ENCODE measurements at regions not wholly inside any gene's neighbourhood (a gene's known extent, or its start where the extent isn't known, plus 50 kb on each side); places are given as distances from the start of the nearest gene placed in this dataset.

- Histone ChIP-seq H3K36me3 (ENCODE audit: low read depth) (no peaks in the 10 kb centered on the region), H3K27me3 (replicated peaks; ENCODE audit: insufficient read depth) (no peaks in the 10 kb centered on the region), H3K9me2 (ENCODE audit: insufficient read depth) (no peaks in the 10 kb centered on the region), H2AFZ (no peak overlapping the region), H3K27ac (no peak overlapping the region), H3K9ac (no peak overlapping the region), H3K4me1 (ENCODE audit: insufficient read depth) (no peaks in the 10 kb centered on the region), H3K4me3 (no peak overlapping the region), H3K9me3 (ENCODE audit: low read depth) (no peaks in the 10 kb centered on the region), H3K4me2 (ENCODE audit: unreplicated experiment) (no peak overlapping the region), H3K79me2 (ENCODE audit: insufficient read depth) (no peaks in the 10 kb centered on the region), H4K20me1 (ENCODE audit: insufficient read depth) (no peaks in the 10 kb centered on the region), H3F3A (ENCODE audit: insufficient read depth) (no peaks in the 10 kb centered on the region)
- in situ Hi-C loops (cut with MboI): no loop called here
- 3 to 7% methylated on average over 37 to 42 of the region's 59 CpGs for WGBS, 2 experiments (ENCODE audit: low coverage in 1 of 2, low lambda C conversion rate in 2 of 2, missing lambda C conversion rate in 2 of 2)
- DNase-seq: no peak
- TF ChIP-seq EZH2phosphoT487 (IDR thresholded peaks at IDR 0.05; ENCODE audit: insufficient read depth, low read depth) (no peak), EZH2 (IDR thresholded peaks at IDR 0.05; ENCODE audit: insufficient read depth, poor library complexity, severe bottlenecking) (no peak)
These were observed 921.4 kb upstream of the EEF2KMT start for GRCh38 chr16:6018848-6019489.

DNA sequence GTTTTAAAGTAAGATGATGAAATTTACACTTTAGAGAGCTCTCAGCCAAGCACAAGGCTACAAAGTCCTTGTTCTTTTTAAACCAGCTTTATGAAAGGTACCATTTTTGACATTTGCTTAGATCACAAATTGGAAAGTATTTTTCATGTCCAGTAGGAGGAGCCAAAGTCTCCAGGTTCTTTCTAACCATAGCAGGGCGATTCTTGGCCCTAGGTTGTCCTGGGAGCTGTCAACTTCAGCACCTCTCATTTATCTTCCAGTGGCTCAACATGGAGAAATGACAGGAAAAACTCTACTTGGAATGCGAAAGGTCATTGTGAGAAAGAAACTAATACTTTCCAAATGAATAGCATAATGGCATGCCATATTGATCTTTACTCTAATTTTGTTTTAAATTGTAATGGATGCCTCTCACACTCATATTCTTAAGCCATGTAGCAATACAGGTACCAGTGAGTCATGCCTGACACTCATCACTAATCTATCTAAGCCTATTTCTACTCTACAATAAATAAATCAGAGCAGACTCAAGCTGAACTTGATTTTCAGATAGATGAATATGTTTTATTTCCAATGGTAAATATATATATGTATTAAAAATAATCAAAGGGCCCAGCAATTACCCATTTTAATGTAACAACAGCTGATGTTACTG lies 919.1 kb upstream of the EEF2KMT start:
- in situ Hi-C loops (cut with MboI): no loop called here
- 4 to 23% methylated on average over 2 of the region's 2 CpGs for WGBS, 2 experiments (ENCODE audit: low coverage in 1 of 2, low lambda C conversion rate in 2 of 2, missing lambda C conversion rate in 2 of 2)
- Histone ChIP-seq H3K36me3 (ENCODE audit: low read depth) (no peaks in the 10 kb centered on the region), H4K20me1 (ENCODE audit: insufficient read depth) (no peaks in the 10 kb centered on the region), H3K4me3 (no peak overlapping the region), H3K27me3 (replicated peaks; ENCODE audit: insufficient read depth) (no peaks in the 10 kb centered on the region), H3F3A (ENCODE audit: insufficient read depth) (no peaks in the 10 kb centered on the region), H3K27ac (no peak overlapping the region), H3K79me2 (ENCODE audit: insufficient read depth) (no peaks in the 10 kb centered on the region), H3K9me2 (ENCODE audit: insufficient read depth) (no peaks in the 10 kb centered on the region), H3K4me2 (ENCODE audit: unreplicated experiment) (no peak overlapping the region), H3K9ac (no peak overlapping the region), H3K4me1 (ENCODE audit: insufficient read depth) (no peaks in the 10 kb centered on the region), H2AFZ (no peak overlapping the region), H3K9me3 (ENCODE audit: low read depth) (no peaks in the 10 kb centered on the region)
- no peak for TF ChIP-seq EZH2phosphoT487 (IDR thresholded peaks at IDR 0.05; ENCODE audit: insufficient read depth, low read depth)
- TF ChIP-seq EZH2 (IDR thresholded peaks at IDR 0.05; ENCODE audit: insufficient read depth, poor library complexity, severe bottlenecking): no peak
- peak; percentile 38 for DNase-seq

GRCh38 chr16:6012716-6013115 lies 915.1 kb upstream of the EEF2KMT start:
- in situ Hi-C loops (cut with MboI): no loop called here
- Histone ChIP-seq H3K36me3 (ENCODE audit: low read depth) (no peaks in the 10 kb centered on the region), H3K9me3 (ENCODE audit: low read depth) (no peaks in the 10 kb centered on the region), H3K79me2 (ENCODE audit: insufficient read depth) (no peaks in the 10 kb centered on the region), H3K9me2 (ENCODE audit: insufficient read depth) (no peaks in the 10 kb centered on the region), H3K4me3 (no peak overlapping the region), H3K4me1 (ENCODE audit: insufficient read depth) (no peaks in the 10 kb centered on the region), H2AFZ (no peak overlapping the region), H3K9ac (no peak overlapping the region), H3K4me2 (ENCODE audit: unreplicated experiment) (no peak overlapping the region), H3F3A (ENCODE audit: insufficient read depth) (no peaks in the 10 kb centered on the region), H3K27me3 (replicated peaks; ENCODE audit: insufficient read depth) (no peaks in the 10 kb centered on the region), H4K20me1 (ENCODE audit: insufficient read depth) (no peaks in the 10 kb centered on the region), H3K27ac (no peak overlapping the region)
- no peak for DNase-seq
- TF ChIP-seq EZH2 (IDR thresholded peaks at IDR 0.05; ENCODE audit: insufficient read depth, poor library complexity, severe bottlenecking) (no peak), EZH2phosphoT487 (IDR thresholded peaks at IDR 0.05; ENCODE audit: insufficient read depth, low read depth) (no peak)
- WGBS, 2 experiments (ENCODE audit: low coverage in 1 of 2, low lambda C conversion rate in 2 of 2, missing lambda C conversion rate in 2 of 2): 0 to 4% methylated on average over 1 of the region's 1 CpG

DNA sequence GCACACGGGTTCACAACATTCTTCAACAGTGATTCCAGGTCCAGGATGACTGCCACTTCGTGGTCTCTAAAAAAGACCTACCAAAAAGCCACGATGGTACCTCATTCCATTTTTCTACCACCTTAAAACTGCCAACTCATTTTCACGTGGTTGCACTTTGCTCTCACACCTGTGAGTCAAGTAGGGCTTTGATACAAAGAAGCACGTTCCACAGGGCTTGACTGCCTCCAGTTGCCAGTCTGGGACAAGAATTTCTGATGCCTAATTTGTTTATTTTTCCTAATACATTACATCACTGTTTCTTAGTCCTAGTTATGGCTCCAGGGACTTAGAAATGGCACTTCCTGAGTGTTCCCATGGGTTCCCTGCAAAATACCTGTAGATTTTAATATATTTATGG lies 911.6 kb upstream of the EEF2KMT start:
- H3K9me3 ChIP-seq (ENCODE audit: low read depth): no peaks in the 10 kb centered on the region
- no peak overlapping the region for H2AFZ ChIP-seq
- H3K9me2 ChIP-seq (ENCODE audit: insufficient read depth): no peaks in the 10 kb centered on the region
- H3K27ac ChIP-seq: no peak overlapping the region
- H3F3A ChIP-seq (ENCODE audit: insufficient read depth): no peaks in the 10 kb centered on the region
- H3K27me3 ChIP-seq (replicated peaks; ENCODE audit: insufficient read depth): no peaks in the 10 kb centered on the region
- no peaks in the 10 kb centered on the region for H3K4me1 ChIP-seq (ENCODE audit: insufficient read depth)
- no peak for DNase-seq
- H3K4me3 ChIP-seq: no peak overlapping the region
- H3K9ac ChIP-seq: no peak overlapping the region
- H4K20me1 ChIP-seq (ENCODE audit: insufficient read depth): no peaks in the 10 kb centered on the region
- in situ Hi-C loops (cut with MboI): no loop called here
- no peaks in the 10 kb centered on the region for H3K79me2 ChIP-seq (ENCODE audit: insufficient read depth)
- WGBS, 2 experiments (ENCODE audit: low coverage in 1 of 2, low lambda C conversion rate in 2 of 2, missing lambda C conversion rate in 2 of 2): 6 to 7% methylated on average over 5 of the region's 5 CpGs
- TF ChIP-seq EZH2 (IDR thresholded peaks at IDR 0.05; ENCODE audit: insufficient read depth, poor library complexity, severe bottlenecking) (no peak), EZH2phosphoT487 (IDR thresholded peaks at IDR 0.05; ENCODE audit: insufficient read depth, low read depth) (no peak)
- H3K4me2 ChIP-seq (ENCODE audit: unreplicated experiment): no peak overlapping the region
- H3K36me3 ChIP-seq (ENCODE audit: low read depth): no peaks in the 10 kb centered on the region

All from GM23248 (cell line).